GM23248 (cell line): ENCODE measurements at regions not wholly inside any gene's neighbourhood (a gene's known extent, or its start where the extent isn't known, plus 50 kb on each side); places are given as distances from the start of the nearest gene placed in this dataset.

Source experiments
- DNase-seq: peaks from one replicate; pipeline ENCODE4 v3.0.0-alpha.2; 2015
- H2AFZ ChIP-seq: fragments of 200-600 bp; sonication (generic); 2 replicates; pipeline ENCODE4 v1.6.1; 2016; ENCODE audit warnings: antibody characterized with exemption
- H3F3A ChIP-seq: fragments of 200-600 bp; sonication (generic); 2 replicates; pipeline ENCODE4 v1.6.1; 2016; ENCODE audit warnings: mild to moderate bottlenecking, antibody characterized with exemption, mixed run types; ENCODE audit not compliant: insufficient read depth
- H3K27ac ChIP-seq: fragments of 200-600 bp; sonication (generic); 2 replicates; pipeline ENCODE4 v1.5.1; 2016; ENCODE audit warnings: mild to moderate bottlenecking
- H3K27me3 ChIP-seq: fragments of 200-600 bp; sonication (generic); replicated peaks from 2 replicates; pipeline ENCODE4 v1.6.1; 2016; ENCODE audit warnings: mild to moderate bottlenecking; ENCODE audit not compliant: insufficient read depth
- H3K36me3 ChIP-seq: fragments of 200-600 bp; sonication (generic); 2 replicates; pipeline ENCODE4 v1.6.1; 2016; ENCODE audit warnings: low read depth, mild to moderate bottlenecking
- H3K4me1 ChIP-seq: fragments of 200-600 bp; sonication (generic); 2 replicates; pipeline ENCODE4 v1.6.1; 2016; ENCODE audit warnings: mild to moderate bottlenecking; ENCODE audit not compliant: insufficient read depth
- H3K4me2 ChIP-seq: fragments of 200-600 bp; sonication (generic); one replicate; pipeline ENCODE4 v1.6.1; 2016; ENCODE audit warnings: mild to moderate bottlenecking; ENCODE audit not compliant: unreplicated experiment
- H3K4me3 ChIP-seq: fragments of 200-600 bp; sonication (generic); 2 replicates; pipeline ENCODE4 v1.5.1; 2016; ENCODE audit warnings: mild to moderate bottlenecking
- H3K79me2 ChIP-seq: fragments of 200-600 bp; sonication (generic); 2 replicates; pipeline ENCODE4 v1.6.1; 2016; ENCODE audit warnings: mild to moderate bottlenecking; ENCODE audit not compliant: insufficient read depth
- H3K9ac ChIP-seq: fragments of 200-600 bp; sonication (generic); 2 replicates; pipeline ENCODE4 v1.6.1; 2016; ENCODE audit warnings: mild to moderate bottlenecking
- H3K9me2 ChIP-seq: fragments of 200-600 bp; sonication (generic); 2 replicates; pipeline ENCODE4 v1.6.1; 2016; ENCODE audit warnings: mixed run types, mild to moderate bottlenecking, moderate library complexity; ENCODE audit not compliant: insufficient read depth
- H3K9me3 ChIP-seq: fragments of 200-600 bp; sonication (generic); one replicate; pipeline ENCODE4 v1.6.1; 2017; ENCODE audit warnings: low read depth
- H4K20me1 ChIP-seq: fragments of 200-600 bp; sonication (generic); 2 replicates; pipeline ENCODE4 v1.6.0; 2016; ENCODE audit not compliant: insufficient read depth
- EZH2 ChIP-seq: fragments of 200-600 bp; sonication (generic); IDR thresholded peaks from 2 replicates; pipeline ENCODE4 v1.6.1; 2018; ENCODE audit warnings: antibody characterized with exemption, mild to moderate bottlenecking; ENCODE audit not compliant: insufficient read depth, poor library complexity, severe bottlenecking
- EZH2phosphoT487 ChIP-seq: fragments of 200-600 bp; sonication (generic); IDR thresholded peaks from 2 replicates; pipeline ENCODE4 v1.6.1; 2018; ENCODE audit warnings: antibody characterized with exemption, moderate library complexity, mild to moderate bottlenecking, low read depth; ENCODE audit not compliant: insufficient read depth
- WGBS, 2 experiments: methylation state at CpG; one replicate each; pipeline ENCODE4 v1.1.6; 2015 to 2017; ENCODE audit warnings: low lambda C conversion rate in 2 of 2, low coverage in 1 of 2; ENCODE audit errors: missing lambda C conversion rate in 2 of 2; 5-methylcytosine and 5-hydroxymethylcytosine counted together
- in situ Hi-C: fragments of 300-500 bp; cut with MboI; formaldehyde crosslinking; loops from 2 replicates; pipeline ENCODE4 v1.15.0; 2020

- in situ Hi-C loops, result no loop called here
- WGBS, 2 experiments, result 88 to 94% methylated on average over 5 of the region's 5 CpGs
- Histone ChIP-seq H3K9ac (no peak overlapping the region), H3F3A (peaks cover 5% of the 10 kb centered on the region; the same call in 1 of the 2 replicates), H3K4me3 (no peak overlapping the region), H3K79me2 (no peaks in the 10 kb centered on the region), H3K9me3 (no peaks in the 10 kb centered on the region), H2AFZ (no peak overlapping the region), H3K36me3 (no peaks in the 10 kb centered on the region), H3K9me2 (no peaks in the 10 kb centered on the region), H3K4me1 (peaks cover 11% of the 10 kb centered on the region), H3K27me3 (no peaks in the 10 kb centered on the region), H4K20me1 (no peaks in the 10 kb centered on the region), H3K4me2 (no peak overlapping the region), H3K27ac (no peak overlapping the region)
- DNase-seq, result no peak
- no peak for TF ChIP-seq EZH2phosphoT487
- TF ChIP-seq EZH2, result no peak
Measured at GRCh38 chr6:16922282-16922681, 161.0 kb upstream of the ATXN1 start.

GRCh38 chr6:16921399-16922110 lies 160.3 kb upstream of the ATXN1 start:
- Histone ChIP-seq H3K9me3 (no peaks in the 10 kb centered on the region), H3K27ac (no peak overlapping the region), H4K20me1 (no peaks in the 10 kb centered on the region), H3F3A (peaks cover 5% of the 10 kb centered on the region; the same call in 1 of the 2 replicates), H3K9me2 (no peaks in the 10 kb centered on the region), H3K4me1 (peaks cover 11% of the 10 kb centered on the region), H3K9ac (no peak overlapping the region), H3K27me3 (no peaks in the 10 kb centered on the region), H3K4me2 (no peak overlapping the region), H2AFZ (no peak overlapping the region), H3K79me2 (no peaks in the 10 kb centered on the region), H3K36me3 (no peaks in the 10 kb centered on the region), H3K4me3 (no peak overlapping the region)
- no peak for DNase-seq
- TF ChIP-seq EZH2 (no peak), EZH2phosphoT487 (no peak)
- 92 to 95% methylated on average over 6 of the region's 6 CpGs for WGBS, 2 experiments
- in situ Hi-C loops, result no loop called here

GRCh38 chr6:16918586-16918985 lies 157.3 kb upstream of the ATXN1 start:
- Histone ChIP-seq H3K4me1 (no peaks in the 10 kb centered on the region), H3K9me2 (no peaks in the 10 kb centered on the region), H2AFZ (no peak overlapping the region), H3K36me3 (no peaks in the 10 kb centered on the region), H3K79me2 (no peaks in the 10 kb centered on the region), H3K27me3 (no peaks in the 10 kb centered on the region), H3K9me3 (no peaks in the 10 kb centered on the region), H3K4me3 (no peak overlapping the region), H4K20me1 (no peaks in the 10 kb centered on the region), H3K9ac (no peak overlapping the region), H3F3A (no peaks in the 10 kb centered on the region), H3K4me2 (no peak overlapping the region), H3K27ac (no peak overlapping the region)
- WGBS, 2 experiments, result 85 to 86% methylated on average over 10 of the region's 10 CpGs
- in situ Hi-C loops, result no loop called here
- TF ChIP-seq EZH2phosphoT487 (no peak), EZH2 (no peak)
- DNase-seq, result no peak

GRCh38 chr6:16914184-16914583 lies 152.9 kb upstream of the ATXN1 start:
- DNase-seq, result no peak
- Histone ChIP-seq H3K79me2 (no peaks in the 10 kb centered on the region), H3K36me3 (no peaks in the 10 kb centered on the region), H3F3A (peaks cover 25% of the 10 kb centered on the region), H3K27ac (no peak overlapping the region), H3K9ac (no peak overlapping the region), H3K9me2 (no peaks in the 10 kb centered on the region), H3K4me3 (no peak overlapping the region), H3K9me3 (no peaks in the 10 kb centered on the region), H3K4me2 (no peak overlapping the region), H4K20me1 (no peaks in the 10 kb centered on the region), H2AFZ (no peak overlapping the region), H3K4me1 (peaks cover 22% of the 10 kb centered on the region), H3K27me3 (no peaks in the 10 kb centered on the region)
- in situ Hi-C loops, result no loop called here
- TF ChIP-seq EZH2 (no peak), EZH2phosphoT487 (no peak)
- WGBS, 2 experiments, result 91 to 93% methylated on average over 3 of the region's 3 CpGs
